Activated CD4-positive, alpha-beta T cell treated with anti-CD3 and anti-CD28 coated beads, Interleukin-10, Interleukin-2, amounts not matched to agents 100 ng/mL and 50 ng/mL, durations not matched to agents 16 hours and 8 hours (primary cell): ENCODE measurements at regions not wholly inside any gene's neighbourhood (a gene's known extent, or its start where the extent isn't known, plus 50 kb on each side); places are given as distances from the start of the nearest gene placed in this dataset.
"Not testable (repeated sequence)": the region's sequence is repeated elsewhere in the genome, so short reads cannot be mapped to it uniquely, and the experiment has no call there.

Experiments used
- DNase-seq: peaks from one replicate; pipeline ENCODE4 v3.0.0-alpha.2; 2020

DNA sequence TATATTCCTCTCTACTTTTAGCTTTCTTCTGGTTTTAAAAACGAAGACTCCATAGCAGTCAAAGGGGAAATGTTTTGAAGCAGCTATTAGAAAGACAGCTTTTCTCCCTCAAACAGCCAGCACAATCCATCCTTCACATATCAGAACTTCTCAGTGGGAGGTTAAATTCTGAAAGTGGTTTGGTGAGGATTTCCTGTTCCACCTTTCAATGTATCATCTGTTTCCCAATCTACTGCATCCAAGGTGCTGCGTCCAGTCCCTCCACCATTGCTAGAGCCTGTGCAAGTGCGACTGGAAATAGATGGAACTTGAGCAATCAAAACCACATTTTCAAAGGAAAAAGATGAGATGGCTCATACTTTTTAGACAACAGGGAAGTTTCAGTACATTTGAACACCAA lies 508.3 kb upstream of the ARID1B start:
- no peak for DNase-seq

DNA sequence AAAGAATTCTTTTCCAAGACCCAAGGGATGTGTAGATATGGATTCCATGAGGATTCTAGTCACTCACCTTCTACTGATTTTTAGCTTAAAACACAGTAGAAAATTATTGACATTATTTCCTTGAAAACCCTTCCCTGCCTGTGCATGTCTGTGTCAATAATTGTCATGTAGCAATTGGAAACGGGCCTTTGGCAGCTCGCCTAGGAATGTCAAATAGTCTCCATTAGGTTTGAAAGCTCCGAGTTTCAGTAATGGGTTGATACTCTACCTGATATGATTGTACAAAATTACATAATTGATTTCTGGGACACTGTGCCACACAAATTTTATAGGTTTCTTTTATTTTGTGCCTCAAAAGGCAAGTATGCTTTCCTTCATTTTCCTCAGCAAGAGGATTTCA lies 515.2 kb upstream of the ARID1B start:
- no peak for DNase-seq

DNA sequence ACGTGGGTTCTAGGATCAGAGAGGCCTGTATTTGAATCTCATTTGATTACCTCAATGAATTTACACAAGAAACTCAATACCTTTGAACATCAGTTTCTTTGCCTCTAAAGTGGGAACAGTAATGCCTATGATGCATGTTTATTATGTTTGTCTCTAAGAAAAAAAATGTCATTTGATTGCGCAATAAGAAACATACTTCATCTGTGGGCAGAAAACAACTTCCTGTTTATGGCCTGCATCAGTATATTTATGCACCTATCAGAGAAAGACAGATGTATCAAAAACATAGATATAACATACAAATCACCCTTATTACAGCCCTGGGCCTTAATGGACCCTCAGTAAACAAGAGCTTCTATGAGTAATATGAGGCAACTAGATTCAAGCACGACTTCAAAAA lies 516.4 kb upstream of the ARID1B start:
- no peak for DNase-seq

DNA sequence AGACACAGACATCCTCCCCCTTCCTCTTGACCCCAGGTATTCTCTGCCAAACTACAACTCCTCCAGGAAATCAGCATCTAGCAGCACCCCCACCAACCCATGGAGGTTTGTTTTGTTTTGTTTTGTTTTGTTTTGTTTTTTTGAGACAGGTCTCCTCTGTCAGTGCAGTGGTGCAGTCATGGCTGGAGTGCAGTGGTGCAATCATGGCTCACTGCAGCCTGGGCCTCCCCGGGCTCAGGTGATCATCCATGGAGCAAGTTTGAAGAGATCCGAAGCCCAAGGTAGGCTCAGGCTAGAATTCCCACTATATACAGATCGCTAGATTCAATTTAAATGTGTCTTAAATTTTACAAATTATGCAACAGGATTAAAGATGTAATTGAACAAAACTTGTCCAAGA lies 518.2 kb upstream of the ARID1B start:
- DNase-seq, result no peak

DNA sequence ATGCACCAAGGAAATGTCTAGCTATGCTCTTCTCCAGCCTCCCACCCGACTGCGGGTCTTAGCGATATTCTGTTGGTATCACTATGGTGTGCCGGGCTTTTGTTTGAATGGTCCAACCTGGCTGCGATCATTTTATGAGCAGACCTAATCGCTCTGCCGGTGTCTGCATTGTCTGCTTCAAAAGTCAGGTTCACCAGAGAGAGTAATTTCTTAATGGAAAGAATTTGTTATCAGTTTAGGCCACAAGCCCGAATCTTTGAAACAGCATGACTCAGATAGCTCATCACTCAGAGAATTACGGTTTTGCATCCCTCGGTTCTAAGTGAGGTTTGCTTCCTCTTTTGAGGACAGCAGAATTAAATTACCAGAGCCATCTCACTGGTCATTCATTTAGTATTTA lies 521.0 kb upstream of the ARID1B start:
- peak; percentile 21 for DNase-seq

DNA sequence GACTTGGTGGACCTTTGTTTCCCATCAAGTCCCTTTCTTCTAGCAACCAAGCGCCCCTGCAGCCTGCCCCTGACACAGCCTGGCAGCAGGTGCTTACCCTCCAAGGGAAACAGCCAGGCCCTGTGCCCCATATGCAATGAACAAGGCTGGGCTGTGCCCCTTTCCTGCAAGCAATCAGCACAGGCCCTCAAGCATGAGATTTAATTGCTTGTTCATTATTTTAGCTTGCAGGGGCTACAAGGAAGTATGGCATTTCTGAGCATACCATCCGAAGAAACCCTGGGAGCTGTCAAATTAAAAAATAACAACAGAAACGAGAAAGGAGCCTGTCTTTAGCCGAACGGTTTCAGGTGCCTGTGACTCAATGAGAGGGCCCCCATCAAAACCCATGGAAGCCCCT lies 522.9 kb upstream of the ARID1B start:
- no peak for DNase-seq

DNA sequence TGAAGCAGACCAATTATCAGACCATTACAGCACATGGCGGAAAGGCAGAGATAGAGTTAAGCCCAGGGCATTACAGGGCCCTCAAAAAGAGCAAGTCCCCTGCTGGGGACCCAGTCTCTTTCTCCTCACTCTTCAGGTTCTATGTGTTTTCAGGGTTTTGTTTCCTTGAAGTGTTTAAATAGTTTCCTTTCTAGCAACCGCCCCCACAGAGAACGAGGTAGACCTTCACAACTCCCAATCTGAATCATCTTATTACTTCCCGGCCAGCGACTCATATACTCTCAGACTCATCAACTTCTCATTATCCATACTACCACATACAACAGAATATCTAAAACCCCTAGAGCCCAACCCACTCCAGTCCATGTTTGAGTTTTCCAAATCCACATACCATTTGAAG lies 526.6 kb upstream of the ARID1B start:
- peak; percentile 55 for DNase-seq

GRCh38 chr6:156242206-156242605 lies 535.0 kb upstream of the ARID1B start:
- no peak for DNase-seq

DNA sequence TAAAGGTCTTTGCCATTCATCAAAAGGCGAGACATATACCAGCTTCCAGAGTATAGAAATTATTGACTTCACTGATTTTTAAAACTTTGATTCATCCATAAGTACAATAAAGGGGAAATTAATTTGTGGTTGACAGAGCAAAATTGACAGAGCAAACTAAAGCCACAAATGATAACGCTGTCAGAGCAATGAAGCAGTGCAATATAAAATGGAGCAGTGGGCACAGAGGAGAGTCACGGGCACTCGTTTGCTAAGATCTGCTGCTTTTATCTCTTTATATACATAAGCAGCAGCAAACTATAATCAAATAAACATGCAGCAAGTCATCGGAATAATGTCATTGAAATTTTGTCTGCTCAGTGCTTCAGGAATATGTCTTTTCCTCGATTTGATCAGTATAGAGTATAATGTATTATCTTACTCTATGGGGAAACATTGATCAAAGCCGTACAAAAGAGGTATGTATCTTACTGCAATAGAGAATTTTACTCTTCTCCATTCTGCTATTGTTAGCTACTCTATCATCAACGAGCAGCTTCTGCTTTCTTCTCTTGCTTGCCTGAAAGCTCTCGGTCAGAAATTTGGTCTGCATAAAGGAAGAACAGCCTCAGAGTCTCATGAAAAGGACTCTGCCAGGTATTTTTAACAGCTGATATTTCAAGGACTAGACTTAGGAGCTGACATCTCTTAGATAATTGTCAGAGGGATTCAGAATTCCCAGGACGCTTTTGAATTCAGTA lies 546.0 kb upstream of the ARID1B start:
- no peak for DNase-seq

DNA sequence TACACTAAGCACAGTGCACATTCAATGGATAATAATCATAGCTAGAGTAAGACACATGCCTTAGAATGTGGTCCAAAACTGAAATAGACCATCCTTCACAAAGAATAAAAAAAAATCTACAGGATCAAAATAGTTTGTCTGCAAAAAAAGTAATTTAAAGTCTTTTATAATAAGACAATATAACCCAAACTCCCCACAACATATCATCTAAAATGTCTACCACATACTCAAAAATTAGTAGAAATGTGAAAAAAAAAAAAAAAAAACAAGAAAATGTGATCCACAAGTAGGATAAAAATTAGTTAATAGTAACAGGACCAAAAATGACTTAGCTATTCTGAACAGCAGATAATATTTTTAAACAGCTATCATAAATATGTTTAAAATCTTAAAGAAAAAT lies 557.2 kb upstream of the ARID1B start:
- DNase-seq, result no peak

DNA sequence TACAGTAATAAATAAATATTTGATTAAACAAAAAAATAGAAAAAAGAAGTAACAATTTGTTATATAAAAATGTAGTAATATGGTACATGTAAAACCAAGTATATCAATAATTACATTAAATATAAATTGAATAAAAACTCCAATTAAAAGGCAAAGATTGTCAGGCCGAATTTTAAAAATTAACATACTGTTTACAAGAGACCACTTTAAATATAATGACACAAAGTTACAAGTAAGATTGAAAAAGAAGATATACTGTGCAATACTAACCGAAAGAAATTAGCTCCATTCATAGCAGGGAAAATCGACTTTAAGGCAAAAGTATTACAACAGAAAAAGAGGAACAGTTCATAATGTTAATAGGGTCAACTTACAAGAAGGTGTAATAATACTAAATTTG lies 571.5 kb upstream of the ARID1B start:
- DNase-seq, result no peak

DNA sequence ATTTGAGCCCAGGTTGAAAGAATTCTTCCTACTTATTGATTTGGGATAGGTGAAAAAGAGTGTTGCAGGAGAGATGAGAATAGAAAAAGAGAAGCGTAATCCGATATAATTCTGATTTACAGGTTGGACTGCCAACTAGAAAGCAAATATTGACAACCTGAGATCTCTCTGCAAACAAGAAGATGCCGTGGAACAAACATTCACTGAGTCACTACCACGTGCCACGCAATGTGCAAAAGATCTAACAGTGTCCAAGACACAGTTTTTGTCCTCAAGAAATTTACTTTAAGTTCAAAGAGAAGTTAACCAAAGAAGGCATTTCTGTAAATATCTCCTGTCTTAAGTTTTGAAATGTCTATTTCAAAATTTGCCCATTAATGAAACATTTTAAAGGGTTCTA lies 578.0 kb upstream of the ARID1B start:
- DNase-seq, result no peak

- peak; percentile 55 for DNase-seq
Observed at GRCh38 chr6:156197513-156197912, 579.7 kb upstream of the ARID1B start.

- DNase-seq, result no peak
Observed at GRCh38 chr6:156194981-156195380, 582.2 kb upstream of the ARID1B start.

DNA sequence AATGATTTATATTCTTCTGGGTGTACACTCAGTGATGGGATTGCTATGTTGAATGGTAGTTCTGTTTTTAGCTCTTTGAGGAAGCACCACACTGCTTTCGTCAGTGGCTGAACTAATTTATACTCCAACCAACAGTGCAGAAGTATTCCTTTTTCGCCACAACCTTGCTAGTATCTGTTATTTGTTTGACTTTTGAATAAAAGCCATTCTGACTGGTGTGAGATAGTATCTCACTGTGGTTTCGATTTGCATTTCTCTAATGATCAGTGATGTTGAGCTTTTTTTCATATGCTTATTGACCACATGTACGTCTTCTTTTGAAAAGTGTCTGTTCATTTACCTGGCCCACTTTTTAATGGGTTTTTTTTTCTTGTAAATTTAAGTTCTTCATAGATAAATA lies 583.8 kb upstream of the ARID1B start:
- DNase-seq, result no peak

DNA sequence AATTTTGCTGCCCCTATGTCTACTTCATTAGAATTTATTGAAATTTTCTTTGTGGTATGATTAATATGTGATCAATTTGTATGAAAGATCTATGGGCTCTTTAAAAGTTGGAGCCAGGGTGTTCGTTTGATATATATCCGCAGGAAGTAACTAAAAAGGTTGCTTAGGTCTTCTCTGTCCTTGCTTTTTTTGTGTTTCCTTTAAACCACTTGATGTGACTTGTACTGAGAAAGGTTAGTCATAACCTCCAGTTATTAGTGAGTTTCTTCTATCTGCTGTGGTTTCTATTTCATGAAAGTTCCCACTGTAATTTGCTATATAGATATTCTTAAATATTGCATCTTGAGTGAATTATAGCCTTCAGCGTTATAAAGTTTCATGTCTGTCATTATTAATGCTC lies 585.3 kb upstream of the ARID1B start:
- peak; percentile 76 for DNase-seq

GRCh38 chr6:156191390-156191789 lies 585.8 kb upstream of the ARID1B start:
- not testable (repeated sequence) for DNase-seq

GRCh38 chr6:156190270-156190669 lies 586.9 kb upstream of the ARID1B start:
- no peak for DNase-seq

GRCh38 chr6:156189714-156190113 lies 587.5 kb upstream of the ARID1B start:
- DNase-seq, result no peak

DNA sequence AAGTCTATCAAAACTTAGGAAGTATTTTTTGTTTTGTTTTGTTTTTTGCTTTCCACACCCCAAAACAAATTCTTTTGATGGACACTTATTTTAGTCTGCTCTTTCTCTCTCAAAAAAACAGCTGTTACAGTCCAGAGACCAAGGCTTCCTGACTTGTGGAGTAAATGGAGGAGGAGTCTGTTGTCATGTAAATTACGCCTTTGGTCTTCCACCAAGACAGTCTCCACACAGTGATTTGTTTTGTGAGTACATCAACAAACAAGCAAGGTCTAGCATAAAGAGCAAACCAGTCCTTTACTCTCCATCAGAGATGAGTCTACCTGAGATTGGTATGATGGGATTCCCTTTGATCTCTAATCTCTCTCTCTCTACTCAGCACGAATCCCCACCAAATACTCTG lies 588.0 kb upstream of the ARID1B start:
- DNase-seq, result no peak

DNA sequence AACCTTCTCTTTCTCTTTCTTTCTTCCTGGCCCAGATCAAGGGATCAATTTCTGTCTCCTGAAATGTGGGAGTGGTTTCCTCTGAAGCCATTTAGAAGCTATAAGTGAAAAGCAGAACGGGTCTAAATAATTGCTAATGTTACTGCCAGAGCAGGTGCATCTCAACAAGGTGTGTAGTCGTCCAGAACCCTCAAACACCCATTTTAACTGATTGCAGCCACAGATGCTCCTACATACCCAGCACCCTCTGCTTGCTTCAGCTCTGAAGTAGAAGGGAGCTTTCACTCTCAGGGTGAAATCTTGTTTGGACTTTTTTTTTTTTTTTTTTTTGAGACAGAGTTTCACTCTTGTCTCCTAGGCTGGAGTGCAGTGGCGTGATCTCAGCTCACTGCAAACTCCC lies 592.1 kb upstream of the ARID1B start:
- DNase-seq, result no peak

- no peak for DNase-seq
Observed at GRCh38 chr6:156183678-156184077, 593.5 kb upstream of the ARID1B start.

DNA sequence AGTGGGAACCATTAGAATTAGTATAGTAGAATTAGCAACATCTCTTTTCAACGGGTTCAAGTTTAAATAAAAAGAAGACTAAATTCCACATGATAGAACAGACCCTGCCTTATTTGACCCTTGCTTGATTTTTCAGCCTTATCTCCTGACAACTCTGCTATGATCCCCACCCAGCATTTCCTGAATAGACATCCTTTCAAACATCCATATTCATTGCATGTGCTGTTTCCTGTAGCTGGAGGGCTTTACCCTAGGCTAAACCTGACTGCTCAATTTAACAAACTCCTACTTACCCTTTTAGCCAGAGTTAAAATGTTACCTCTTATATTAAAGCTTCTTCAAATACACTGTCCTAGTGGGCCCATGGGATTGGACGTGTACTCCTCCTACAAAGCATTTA lies 594.8 kb upstream of the ARID1B start:
- DNase-seq, result no peak

DNA sequence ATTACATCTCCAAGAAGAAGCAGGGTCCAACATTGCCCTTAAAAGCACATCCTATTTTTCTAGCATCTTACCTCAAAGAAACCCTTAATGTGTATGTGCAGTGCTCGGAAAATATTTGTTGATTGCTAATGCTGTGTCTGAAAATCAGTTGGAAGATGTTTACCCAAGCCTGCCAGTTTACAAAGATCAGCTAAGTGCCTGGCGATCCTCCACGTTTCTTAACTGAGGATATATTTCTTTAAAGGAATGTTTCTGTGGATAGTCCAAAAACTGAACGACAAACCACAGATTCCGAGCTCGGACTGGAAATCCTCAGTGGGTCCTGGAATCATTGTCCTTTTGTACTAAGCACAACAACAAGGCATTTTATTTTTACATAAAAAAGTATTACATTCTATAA lies 595.7 kb upstream of the ARID1B start:
- DNase-seq, result no peak

- DNase-seq, result no peak
Observed at GRCh38 chr6:156175971-156176421, 601.2 kb upstream of the ARID1B start.
